ENCODE measurements at regions not wholly inside any gene's neighbourhood (a gene's known extent, or its start where the extent isn't known, plus 50 kb on each side); places are given as distances from the start of the nearest gene placed in this dataset.

DNA sequence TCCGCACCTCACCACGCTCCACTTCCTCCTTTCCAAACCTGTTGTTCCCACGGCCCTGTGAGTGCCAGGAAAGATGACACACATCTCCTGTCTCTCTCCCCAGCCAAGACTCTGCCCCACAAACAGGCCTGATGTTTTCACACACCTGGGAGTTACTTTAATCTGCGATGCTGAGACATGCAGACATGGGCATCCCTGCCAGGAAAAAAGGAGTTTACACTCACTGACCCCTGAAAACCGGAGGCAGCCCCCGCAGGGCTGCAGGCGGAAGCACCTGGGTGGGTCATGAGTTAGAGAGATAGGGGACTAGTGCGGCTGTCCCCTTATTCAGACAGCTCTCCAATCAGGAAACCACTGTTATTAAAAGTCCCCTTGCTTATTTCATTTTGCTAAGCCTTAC, 106.4 kb upstream of the CARD11 start:
- TF ChIP-seq, protein P1, sequence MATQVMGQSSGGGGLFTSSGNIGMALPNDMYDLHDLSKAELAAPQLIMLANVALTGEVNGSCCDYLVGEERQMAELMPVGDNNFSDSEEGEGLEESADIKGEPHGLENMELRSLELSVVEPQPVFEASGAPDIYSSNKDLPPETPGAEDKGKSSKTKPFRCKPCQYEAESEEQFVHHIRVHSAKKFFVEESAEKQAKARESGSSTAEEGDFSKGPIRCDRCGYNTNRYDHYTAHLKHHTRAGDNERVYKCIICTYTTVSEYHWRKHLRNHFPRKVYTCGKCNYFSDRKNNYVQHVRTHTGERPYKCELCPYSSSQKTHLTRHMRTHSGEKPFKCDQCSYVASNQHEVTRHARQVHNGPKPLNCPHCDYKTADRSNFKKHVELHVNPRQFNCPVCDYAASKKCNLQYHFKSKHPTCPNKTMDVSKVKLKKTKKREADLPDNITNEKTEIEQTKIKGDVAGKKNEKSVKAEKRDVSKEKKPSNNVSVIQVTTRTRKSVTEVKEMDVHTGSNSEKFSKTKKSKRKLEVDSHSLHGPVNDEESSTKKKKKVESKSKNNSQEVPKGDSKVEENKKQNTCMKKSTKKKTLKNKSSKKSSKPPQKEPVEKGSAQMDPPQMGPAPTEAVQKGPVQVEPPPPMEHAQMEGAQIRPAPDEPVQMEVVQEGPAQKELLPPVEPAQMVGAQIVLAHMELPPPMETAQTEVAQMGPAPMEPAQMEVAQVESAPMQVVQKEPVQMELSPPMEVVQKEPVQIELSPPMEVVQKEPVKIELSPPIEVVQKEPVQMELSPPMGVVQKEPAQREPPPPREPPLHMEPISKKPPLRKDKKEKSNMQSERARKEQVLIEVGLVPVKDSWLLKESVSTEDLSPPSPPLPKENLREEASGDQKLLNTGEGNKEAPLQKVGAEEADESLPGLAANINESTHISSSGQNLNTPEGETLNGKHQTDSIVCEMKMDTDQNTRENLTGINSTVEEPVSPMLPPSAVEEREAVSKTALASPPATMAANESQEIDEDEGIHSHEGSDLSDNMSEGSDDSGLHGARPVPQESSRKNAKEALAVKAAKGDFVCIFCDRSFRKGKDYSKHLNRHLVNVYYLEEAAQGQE (IDR thresholded peaks at IDR 0.05; ENCODE audit: low read depth) = no peak
- no peak for TF ChIP-seq FOXM1 (IDR thresholded peaks at IDR 0.05; ENCODE audit: borderline replicate concordance, low read depth)
- no peak for TF ChIP-seq CEBPB (IDR thresholded peaks at IDR 0.05)
- TF ChIP-seq EP300 (IDR thresholded peaks at IDR 0.05; ENCODE audit: borderline replicate concordance) = no peak
- TF ChIP-seq MAX (IDR thresholded peaks at IDR 0.05) = no peak
- no peak for TF ChIP-seq YY1 (IDR thresholded peaks at IDR 0.05; ENCODE audit: low read depth)
- no peak for TF ChIP-seq ZBTB7A (IDR thresholded peaks at IDR 0.05; ENCODE audit: low read depth)
- TF ChIP-seq TAF1 (IDR thresholded peaks at IDR 0.05; ENCODE audit: low read depth) = no peak
- TF ChIP-seq NFIC (IDR thresholded peaks at IDR 0.05) = no peak
